WTC11 (cell line): ENCODE measurements at regions not wholly inside any gene's neighbourhood (a gene's known extent, or its start where the extent isn't known, plus 50 kb on each side); places are given as distances from the start of the nearest gene placed in this dataset.

ENCODE experiments used
- ATAC-seq: fragments of 200-7000 bp; cut with Tn5 transposase; 2 replicates; pipeline ENCODE4 v1.10.0; 2021; ENCODE audit warnings: mild to moderate bottlenecking, moderate library complexity
- CTCF ChIA-PET: fragments of 300-600 bp; sonication (Branson Sonifier 250); formaldehyde crosslinking; loops from one replicate; lab custom pipeline; 2021; ENCODE audit warnings: antibody characterized with exemption; lab: Charles Lee
- POLR2A ChIA-PET: fragments of 350-600 bp; sonication (Branson Sonifier 250); formaldehyde crosslinking; loops from one replicate; lab custom pipeline; 2021; ENCODE audit warnings: antibody characterized with exemption; lab: Charles Lee
- DNase-seq: peaks from one replicate; pipeline ENCODE4 v3.0.0; 2021; ENCODE audit warnings: low spot score
- H3K27ac Mint-ChIP-seq: 2 replicates; pipeline ENCODE4 v1.8.0; 2021; ENCODE audit warnings: mixed read lengths
- H3K27me3 Mint-ChIP-seq: 2 replicates; pipeline ENCODE4 v1.8.0; 2021; ENCODE audit warnings: low read depth, mild to moderate bottlenecking, moderate library complexity, mixed read lengths
- H3K36me3 Mint-ChIP-seq: 2 replicates; pipeline ENCODE4 v1.8.0; 2021; ENCODE audit warnings: mixed read lengths
- H3K4me1 Mint-ChIP-seq: 2 replicates; pipeline ENCODE4 v1.8.0; 2022; ENCODE audit warnings: mixed read lengths
- H3K4me3 Mint-ChIP-seq: 2 replicates; pipeline ENCODE4 v1.8.0; 2021; ENCODE audit warnings: mild to moderate bottlenecking, moderate library complexity, mixed read lengths
- H3K9me3 Mint-ChIP-seq: 2 replicates; pipeline ENCODE4 v1.8.0; 2021; ENCODE audit warnings: mixed read lengths
- CBFB ChIP-seq: sonication (generic); formaldehyde crosslinking; IDR thresholded peaks from 2 replicates; pipeline ENCODE4 v1.8.1; 2022; ENCODE audit warnings: mild to moderate bottlenecking, low read depth, missing genetic modification reagents
- ETV6 ChIP-seq: sonication (generic); formaldehyde crosslinking; IDR thresholded peaks from 2 replicates; pipeline ENCODE4 v1.8.1; 2022; ENCODE audit warnings: mild to moderate bottlenecking, missing genetic modification reagents
- GABPB1 ChIP-seq: sonication (generic); formaldehyde crosslinking; IDR thresholded peaks from 2 replicates; pipeline ENCODE4 v1.8.1; 2023; ENCODE audit warnings: mild to moderate bottlenecking, missing genetic modification reagents
- GRHL2 ChIP-seq: fragments of 250-450 bp; sonication (Bioruptor Pico); IDR thresholded peaks from 2 replicates; pipeline ENCODE4 v1.8.0; 2022; ENCODE audit warnings: mild to moderate bottlenecking, moderate library complexity; ENCODE audit not compliant: insufficient replicate concordance, severe bottlenecking
- HMGA2 ChIP-seq: fragments of 250-450 bp; sonication (Bioruptor Pico); IDR thresholded peaks from 2 replicates; pipeline ENCODE4 v1.4.0; 2021; ENCODE audit warnings: mild to moderate bottlenecking, moderate library complexity
- MXD4 ChIP-seq: fragments of 250-450 bp; sonication (Bioruptor Pico); IDR thresholded peaks from 2 replicates; pipeline ENCODE4 v1.8.0; 2021; ENCODE audit warnings: mild to moderate bottlenecking, moderate library complexity, borderline replicate concordance
- RELA ChIP-seq: sonication (generic); formaldehyde crosslinking; IDR thresholded peaks from 2 replicates; pipeline ENCODE4 v1.8.1; 2022; ENCODE audit warnings: missing genetic modification reagents, mild to moderate bottlenecking, borderline replicate concordance
- SMAD3 ChIP-seq: sonication (generic); formaldehyde crosslinking; IDR thresholded peaks from 2 replicates; pipeline ENCODE4 v1.8.0; 2022; ENCODE audit warnings: missing genetic modification reagents, mild to moderate bottlenecking, borderline replicate concordance
- ZNF396 ChIP-seq: fragments of 250-450 bp; sonication (Bioruptor Pico); IDR thresholded peaks from 2 replicates; pipeline ENCODE4 v1.8.0; 2021; ENCODE audit warnings: mild to moderate bottlenecking, moderate library complexity, borderline replicate concordance
- TF ChIP-seq, protein P1 (sequence below): sonication (generic); formaldehyde crosslinking; IDR thresholded peaks from 2 replicates; pipeline ENCODE4 v1.8.1; 2023; ENCODE audit warnings: mild to moderate bottlenecking, missing genetic modification reagents
- TF ChIP-seq, protein P2 (sequence below): sonication (generic); formaldehyde crosslinking; IDR thresholded peaks from 2 replicates; pipeline ENCODE4 v1.8.0; 2023; ENCODE audit warnings: missing genetic modification reagents, mild to moderate bottlenecking, borderline replicate concordance
- TF ChIP-seq, protein P3 (sequence below): sonication (generic); formaldehyde crosslinking; IDR thresholded peaks from 2 replicates; pipeline ENCODE4 v1.8.0; 2023; ENCODE audit warnings: missing genetic modification reagents
- TF ChIP-seq, protein P4 (sequence below): sonication (generic); formaldehyde crosslinking; conservative IDR thresholded peaks from 2 replicates; pipeline ENCODE4 v1.8.1; 2022; ENCODE audit warnings: mild to moderate bottlenecking, missing genetic modification reagents
- TF ChIP-seq, protein P5 (sequence below): sonication (generic); formaldehyde crosslinking; IDR thresholded peaks from 2 replicates; pipeline ENCODE4 v1.8.1; 2023; ENCODE audit warnings: mild to moderate bottlenecking, missing genetic modification reagents, moderate library complexity
- TF ChIP-seq, protein P6 (sequence below): sonication (generic); formaldehyde crosslinking; IDR thresholded peaks from 2 replicates; pipeline ENCODE4 v1.8.1; 2022; ENCODE audit warnings: mild to moderate bottlenecking, missing genetic modification reagents, moderate library complexity, borderline replicate concordance
- TF ChIP-seq, protein P7 (sequence below): sonication (generic); formaldehyde crosslinking; IDR thresholded peaks from 2 replicates; pipeline ENCODE4 v1.8.1; 2022; ENCODE audit warnings: low read depth, missing genetic modification reagents, borderline replicate concordance
- TF ChIP-seq, protein P8 (sequence below): sonication (generic); formaldehyde crosslinking; IDR thresholded peaks from 2 replicates; pipeline ENCODE4 v1.8.1; 2023; ENCODE audit warnings: mild to moderate bottlenecking, missing genetic modification reagents, moderate library complexity

DNA sequence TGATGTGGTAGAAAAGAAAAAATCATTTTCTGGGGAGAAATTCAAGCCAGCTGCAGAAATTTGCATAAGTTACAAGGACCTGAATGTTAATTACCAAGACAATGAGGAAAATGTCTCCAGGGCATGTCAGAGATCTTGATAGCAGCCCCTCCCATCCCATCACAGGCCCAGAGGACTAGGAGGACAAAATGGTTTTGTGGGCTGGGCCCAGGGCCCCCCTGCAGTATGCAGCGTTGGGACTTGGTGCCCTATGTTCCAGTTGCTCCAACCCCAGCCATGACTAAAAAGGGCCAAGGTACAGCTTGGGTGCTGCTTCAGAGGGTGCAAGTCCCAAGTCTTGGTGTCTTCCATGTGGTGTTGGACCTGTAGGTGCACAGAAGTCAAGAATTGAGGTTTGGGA, 76.6 kb upstream of the SOX1 start:
- ATAC-seq (no peak), DNase-seq (no peak)
- ChIA-PET POLR2A (no interaction called here), CTCF (no interaction called here)
- Mint-ChIP-seq H3K9me3 (peaks cover 78% of the 10 kb centered on the region), H3K27ac (no peak overlapping the region), H3K27me3 (peaks cover 60% of the 10 kb centered on the region), H3K4me3 (no peak overlapping the region), H3K36me3 (peaks cover 53% of the 10 kb centered on the region), H3K4me1 (no peaks in the 10 kb centered on the region)
- TF ChIP-seq GABPB1 (CRISPR knock-in tag): no peak
- TF ChIP-seq, protein P1, sequence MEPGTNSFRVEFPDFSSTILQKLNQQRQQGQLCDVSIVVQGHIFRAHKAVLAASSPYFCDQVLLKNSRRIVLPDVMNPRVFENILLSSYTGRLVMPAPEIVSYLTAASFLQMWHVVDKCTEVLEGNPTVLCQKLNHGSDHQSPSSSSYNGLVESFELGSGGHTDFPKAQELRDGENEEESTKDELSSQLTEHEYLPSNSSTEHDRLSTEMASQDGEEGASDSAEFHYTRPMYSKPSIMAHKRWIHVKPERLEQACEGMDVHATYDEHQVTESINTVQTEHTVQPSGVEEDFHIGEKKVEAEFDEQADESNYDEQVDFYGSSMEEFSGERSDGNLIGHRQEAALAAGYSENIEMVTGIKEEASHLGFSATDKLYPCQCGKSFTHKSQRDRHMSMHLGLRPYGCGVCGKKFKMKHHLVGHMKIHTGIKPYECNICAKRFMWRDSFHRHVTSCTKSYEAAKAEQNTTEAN: no peak
- TF ChIP-seq HMGA2 (CRISPR knock-in tag): no peak
- no peak for TF ChIP-seq ZNF396 (CRISPR knock-in tag)
- TF ChIP-seq MXD4 (CRISPR knock-in tag): no peak
- no peak for TF ChIP-seq ETV6
- TF ChIP-seq, protein P2, sequence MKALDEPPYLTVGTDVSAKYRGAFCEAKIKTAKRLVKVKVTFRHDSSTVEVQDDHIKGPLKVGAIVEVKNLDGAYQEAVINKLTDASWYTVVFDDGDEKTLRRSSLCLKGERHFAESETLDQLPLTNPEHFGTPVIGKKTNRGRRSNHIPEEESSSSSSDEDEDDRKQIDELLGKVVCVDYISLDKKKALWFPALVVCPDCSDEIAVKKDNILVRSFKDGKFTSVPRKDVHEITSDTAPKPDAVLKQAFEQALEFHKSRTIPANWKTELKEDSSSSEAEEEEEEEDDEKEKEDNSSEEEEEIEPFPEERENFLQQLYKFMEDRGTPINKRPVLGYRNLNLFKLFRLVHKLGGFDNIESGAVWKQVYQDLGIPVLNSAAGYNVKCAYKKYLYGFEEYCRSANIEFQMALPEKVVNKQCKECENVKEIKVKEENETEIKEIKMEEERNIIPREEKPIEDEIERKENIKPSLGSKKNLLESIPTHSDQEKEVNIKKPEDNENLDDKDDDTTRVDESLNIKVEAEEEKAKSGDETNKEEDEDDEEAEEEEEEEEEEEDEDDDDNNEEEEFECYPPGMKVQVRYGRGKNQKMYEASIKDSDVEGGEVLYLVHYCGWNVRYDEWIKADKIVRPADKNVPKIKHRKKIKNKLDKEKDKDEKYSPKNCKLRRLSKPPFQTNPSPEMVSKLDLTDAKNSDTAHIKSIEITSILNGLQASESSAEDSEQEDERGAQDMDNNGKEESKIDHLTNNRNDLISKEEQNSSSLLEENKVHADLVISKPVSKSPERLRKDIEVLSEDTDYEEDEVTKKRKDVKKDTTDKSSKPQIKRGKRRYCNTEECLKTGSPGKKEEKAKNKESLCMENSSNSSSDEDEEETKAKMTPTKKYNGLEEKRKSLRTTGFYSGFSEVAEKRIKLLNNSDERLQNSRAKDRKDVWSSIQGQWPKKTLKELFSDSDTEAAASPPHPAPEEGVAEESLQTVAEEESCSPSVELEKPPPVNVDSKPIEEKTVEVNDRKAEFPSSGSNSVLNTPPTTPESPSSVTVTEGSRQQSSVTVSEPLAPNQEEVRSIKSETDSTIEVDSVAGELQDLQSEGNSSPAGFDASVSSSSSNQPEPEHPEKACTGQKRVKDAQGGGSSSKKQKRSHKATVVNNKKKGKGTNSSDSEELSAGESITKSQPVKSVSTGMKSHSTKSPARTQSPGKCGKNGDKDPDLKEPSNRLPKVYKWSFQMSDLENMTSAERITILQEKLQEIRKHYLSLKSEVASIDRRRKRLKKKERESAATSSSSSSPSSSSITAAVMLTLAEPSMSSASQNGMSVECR (CRISPR knock-in tag): no peak
- TF ChIP-seq, protein P3, sequence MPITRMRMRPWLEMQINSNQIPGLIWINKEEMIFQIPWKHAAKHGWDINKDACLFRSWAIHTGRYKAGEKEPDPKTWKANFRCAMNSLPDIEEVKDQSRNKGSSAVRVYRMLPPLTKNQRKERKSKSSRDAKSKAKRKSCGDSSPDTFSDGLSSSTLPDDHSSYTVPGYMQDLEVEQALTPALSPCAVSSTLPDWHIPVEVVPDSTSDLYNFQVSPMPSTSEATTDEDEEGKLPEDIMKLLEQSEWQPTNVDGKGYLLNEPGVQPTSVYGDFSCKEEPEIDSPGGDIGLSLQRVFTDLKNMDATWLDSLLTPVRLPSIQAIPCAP (CRISPR knock-in tag): no peak
- TF ChIP-seq CBFB (CRISPR knock-in tag): no peak
- no peak for TF ChIP-seq SMAD3 (CRISPR knock-in tag)
- TF ChIP-seq, protein P4, sequence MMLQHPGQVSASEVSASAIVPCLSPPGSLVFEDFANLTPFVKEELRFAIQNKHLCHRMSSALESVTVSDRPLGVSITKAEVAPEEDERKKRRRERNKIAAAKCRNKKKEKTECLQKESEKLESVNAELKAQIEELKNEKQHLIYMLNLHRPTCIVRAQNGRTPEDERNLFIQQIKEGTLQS (CRISPR knock-in tag): no peak
- TF ChIP-seq, protein P5, sequence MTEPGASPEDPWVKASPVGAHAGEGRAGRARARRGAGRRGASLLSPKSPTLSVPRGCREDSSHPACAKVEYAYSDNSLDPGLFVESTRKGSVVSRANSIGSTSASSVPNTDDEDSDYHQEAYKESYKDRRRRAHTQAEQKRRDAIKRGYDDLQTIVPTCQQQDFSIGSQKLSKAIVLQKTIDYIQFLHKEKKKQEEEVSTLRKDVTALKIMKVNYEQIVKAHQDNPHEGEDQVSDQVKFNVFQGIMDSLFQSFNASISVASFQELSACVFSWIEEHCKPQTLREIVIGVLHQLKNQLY: no peak
- TF ChIP-seq, protein P6, sequence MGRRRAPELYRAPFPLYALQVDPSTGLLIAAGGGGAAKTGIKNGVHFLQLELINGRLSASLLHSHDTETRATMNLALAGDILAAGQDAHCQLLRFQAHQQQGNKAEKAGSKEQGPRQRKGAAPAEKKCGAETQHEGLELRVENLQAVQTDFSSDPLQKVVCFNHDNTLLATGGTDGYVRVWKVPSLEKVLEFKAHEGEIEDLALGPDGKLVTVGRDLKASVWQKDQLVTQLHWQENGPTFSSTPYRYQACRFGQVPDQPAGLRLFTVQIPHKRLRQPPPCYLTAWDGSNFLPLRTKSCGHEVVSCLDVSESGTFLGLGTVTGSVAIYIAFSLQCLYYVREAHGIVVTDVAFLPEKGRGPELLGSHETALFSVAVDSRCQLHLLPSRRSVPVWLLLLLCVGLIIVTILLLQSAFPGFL: no peak
- TF ChIP-seq, protein P7, sequence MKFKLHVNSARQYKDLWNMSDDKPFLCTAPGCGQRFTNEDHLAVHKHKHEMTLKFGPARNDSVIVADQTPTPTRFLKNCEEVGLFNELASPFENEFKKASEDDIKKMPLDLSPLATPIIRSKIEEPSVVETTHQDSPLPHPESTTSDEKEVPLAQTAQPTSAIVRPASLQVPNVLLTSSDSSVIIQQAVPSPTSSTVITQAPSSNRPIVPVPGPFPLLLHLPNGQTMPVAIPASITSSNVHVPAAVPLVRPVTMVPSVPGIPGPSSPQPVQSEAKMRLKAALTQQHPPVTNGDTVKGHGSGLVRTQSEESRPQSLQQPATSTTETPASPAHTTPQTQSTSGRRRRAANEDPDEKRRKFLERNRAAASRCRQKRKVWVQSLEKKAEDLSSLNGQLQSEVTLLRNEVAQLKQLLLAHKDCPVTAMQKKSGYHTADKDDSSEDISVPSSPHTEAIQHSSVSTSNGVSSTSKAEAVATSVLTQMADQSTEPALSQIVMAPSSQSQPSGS (CRISPR knock-in tag): no peak

DNA sequence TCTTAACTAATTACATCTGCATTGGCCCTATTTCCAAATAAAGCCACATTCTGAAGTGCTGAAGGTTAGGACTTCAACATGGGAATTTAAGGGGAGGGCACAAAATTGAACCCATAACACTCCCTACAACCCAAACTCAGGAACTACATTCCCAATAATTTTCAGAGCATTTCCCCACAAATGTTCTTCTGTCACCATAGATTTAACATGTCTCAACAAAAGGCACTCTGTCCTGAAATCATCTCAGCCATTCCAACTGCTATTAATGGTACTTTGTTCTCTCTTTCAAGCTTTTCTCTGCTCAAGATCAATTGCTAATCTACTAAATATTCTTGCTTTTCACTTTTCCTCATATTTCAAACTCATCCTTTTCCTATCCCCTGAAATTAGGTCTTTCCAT, 74.0 kb upstream of the SOX1 start:
- no peak for DNase-seq
- Mint-ChIP-seq H3K27ac (no peak overlapping the region), H3K4me3 (no peak overlapping the region)
- TF ChIP-seq, protein P8, sequence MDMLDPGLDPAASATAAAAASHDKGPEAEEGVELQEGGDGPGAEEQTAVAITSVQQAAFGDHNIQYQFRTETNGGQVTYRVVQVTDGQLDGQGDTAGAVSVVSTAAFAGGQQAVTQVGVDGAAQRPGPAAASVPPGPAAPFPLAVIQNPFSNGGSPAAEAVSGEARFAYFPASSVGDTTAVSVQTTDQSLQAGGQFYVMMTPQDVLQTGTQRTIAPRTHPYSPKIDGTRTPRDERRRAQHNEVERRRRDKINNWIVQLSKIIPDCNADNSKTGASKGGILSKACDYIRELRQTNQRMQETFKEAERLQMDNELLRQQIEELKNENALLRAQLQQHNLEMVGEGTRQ: no peak
- TF ChIP-seq RELA (no peak), GRHL2 (no peak)
- TF ChIP-seq, all 79 proteins: peak for 0
- POLR2A ChIA-PET: no interaction called here
- CTCF ChIA-PET: no interaction called here
- Mint-ChIP-seq H3K27me3 (peaks cover 83% of the 10 kb centered on the region), H3K9me3 (peaks cover 60% of the 10 kb centered on the region), H3K36me3 (peaks cover 50% of the 10 kb centered on the region), H3K4me1 (no peaks in the 10 kb centered on the region)
- no peak for ATAC-seq
